Adrenal gland (tissue), 9 donors: ENCODE measurements at regions not wholly inside any gene's neighbourhood (a gene's known extent, or its start where the extent isn't known, plus 50 kb on each side); places are given as distances from the start of the nearest gene placed in this dataset.

Experiments used
- DNase-seq, 7 donors: peaks; one replicate each; pipeline ENCODE4 v3.0.0-alpha.2; 2019 to 2020
- H3K27ac ChIP-seq, 5 donors: fragments of 200-600 bp; sonication (generic) in 4 of 5; 1 replicate in 3 of 5; 2 replicates in 2 of 5; pipeline versions ENCODE4 v1.5.1 to v1.8.0; 2016 to 2020; ENCODE audit warnings: mild to moderate bottlenecking in 1 of 5
- H3K27me3 ChIP-seq: fragments of 200-600 bp; 2 replicates; pipeline ENCODE4 v1.8.0; 2021
- H3K36me3 ChIP-seq, 2 donors: fragments of 200-600 bp; replicated peaks in 1 of 2; 1 replicate in 1 of 2; 2 replicates in 1 of 2; pipeline versions ENCODE4 v1.5.1 to v1.8.0; 2018 to 2022
- H3K4me1 ChIP-seq, 2 donors: fragments of 200-600 bp; replicated peaks in 1 of 2; 1 replicate in 1 of 2; 2 replicates in 1 of 2; pipeline versions ENCODE4 v1.5.1 to v1.8.0; 2018 to 2021
- H3K4me3 ChIP-seq, 4 donors: fragments of 200-600 bp; sonication (generic) in 3 of 4; one replicate each; pipeline ENCODE4 v1.5.1; 2016 to 2018
- H3K9me3 ChIP-seq, 3 donors: fragments of 200-600 bp; sonication (generic) in 1 of 3; replicated peaks in 1 of 3; 1 replicate in 2 of 3; 2 replicates in 1 of 3; pipeline versions ENCODE4 v1.5.1 to v1.8.0; 2016 to 2021
- CTCF ChIP-seq, 6 experiments: fragments of 450-650 bp in 4 of 6; fragments of 200-600 bp in 2 of 6; sonication (generic) in 1 of 6; IDR thresholded peaks; 1 replicate in 5 of 6; 2 replicates in 1 of 6; pipeline versions ENCODE4 v1.5.1 to v1.8.0; 2016 to 2021; ENCODE audit warnings: antibody characterized with exemption in 6 of 6, mild to moderate bottlenecking in 2 of 6, moderate library complexity in 1 of 6
- POLR2A ChIP-seq, 2 donors: fragments of 450-650 bp; IDR thresholded peaks; one replicate each; pipeline ENCODE4 v1.6.1; 2017; ENCODE audit warnings: antibody characterized with exemption in 2 of 2, mild to moderate bottlenecking in 2 of 2, moderate library complexity in 1 of 2
- WGBS, 4 donors: extraction: QIAGEN DNeasy Blood & Tissue Kit in 2 of 4; methylation state at CpG; one replicate each; pipeline versions ENCODE4 v1.1.5 to v1.1.7; 2013 to 2017; 5-methylcytosine and 5-hydroxymethylcytosine counted together
- intact Hi-C, 2 donors: fragments of 100-400 bp; cut with DNase I; formaldehyde crosslinking; loops; one replicate each; pipeline versions ENCODE4 v1.14.1 to v1.15.0; 2022 to 2023
- donor health status: healthy with polysubstance abuse.
- donor health status: Bipolar disorder and iron deficiency.
- donor health status: DM: yes; HTN: yes; CAD: no.
- donor health status: DM: no; HTN: no; CAD: no.
- donor health status: DM: no; HTN: no; CAD: no.

- Histone ChIP-seq H3K4me3 (no peak overlapping the region), H3K9me3 (no peaks in the 10 kb centered on the region), H3K27me3 (no peaks in the 10 kb centered on the region), H3K36me3 (no peaks in the 10 kb centered on the region), H3K27ac (no peak overlapping the region), H3K4me1 (no peaks in the 10 kb centered on the region)
- no peak for DNase-seq
- TF ChIP-seq CTCF (IDR thresholded peaks at IDR 0.05) (no peak), POLR2A (IDR thresholded peaks at IDR 0.05) (no peak)
- intact Hi-C loops: no loop called here
Measured at GRCh38 chr14:26694521-26694920, 96.7 kb upstream of the NOVA1 start.

GRCh38 chr14:26702721-26703230 is 104.9 kb upstream of the NOVA1 start:
- H3K27me3 ChIP-seq: no peaks in the 10 kb centered on the region

GRCh38 chr14:26703686-26704366 is 106.0 kb upstream of the NOVA1 start:
- no peak for DNase-seq
- no peaks in the 10 kb centered on the region for H3K9me3 ChIP-seq
- WGBS, 4 donors: 60 to 77% (median 68%) methylated on average over 2 of the region's 2 CpGs
- no peak overlapping the region for H3K27ac ChIP-seq
- TF ChIP-seq CTCF (IDR thresholded peaks at IDR 0.05) (no peak), POLR2A (IDR thresholded peaks at IDR 0.05) (no peak)
- no peaks in the 10 kb centered on the region for H3K27me3 ChIP-seq
- no peaks in the 10 kb centered on the region for H3K36me3 ChIP-seq
- intact Hi-C loops: no loop called here
- no peak overlapping the region for H3K4me3 ChIP-seq
- H3K4me1 ChIP-seq: no peaks in the 10 kb centered on the region

More at GRCh38 chr14:26702721-26703230, 104.9 kb upstream of the NOVA1 start:
- TF ChIP-seq CTCF (IDR thresholded peaks at IDR 0.05) (no peak), POLR2A (IDR thresholded peaks at IDR 0.05) (no peak)
- WGBS, 4 donors: 51 to 63% (median 54%) methylated on average over 4 of the region's 4 CpGs
- Histone ChIP-seq H3K27ac (no peak overlapping the region), H3K4me3 (no peak overlapping the region), H3K4me1 (no peaks in the 10 kb centered on the region), H3K9me3 (no peaks in the 10 kb centered on the region), H3K36me3 (no peaks in the 10 kb centered on the region)
- no peak for DNase-seq
- intact Hi-C loops: no loop called here

- Histone ChIP-seq H3K4me1 (no peaks in the 10 kb centered on the region), H3K9me3 (no peaks in the 10 kb centered on the region), H3K36me3 (no peaks in the 10 kb centered on the region), H3K4me3 (no peak overlapping the region), H3K27me3 (no peaks in the 10 kb centered on the region), H3K27ac (no peak overlapping the region)
- TF ChIP-seq CTCF (IDR thresholded peaks at IDR 0.05): no peak
- no peak for TF ChIP-seq POLR2A (IDR thresholded peaks at IDR 0.05)
- intact Hi-C loops: no loop called here
- WGBS, 4 donors: 64 to 75% (median 72%) methylated on average over 3 of the region's 3 CpGs
- no peak for DNase-seq
Measured at GRCh38 chr14:26707234-26707633, 109.4 kb upstream of the NOVA1 start.
